ENCODE measurements at regions not wholly inside any gene's neighbourhood (a gene's known extent, or its start where the extent isn't known, plus 50 kb on each side); places are given as distances from the start of the nearest gene placed in this dataset.

DNA sequence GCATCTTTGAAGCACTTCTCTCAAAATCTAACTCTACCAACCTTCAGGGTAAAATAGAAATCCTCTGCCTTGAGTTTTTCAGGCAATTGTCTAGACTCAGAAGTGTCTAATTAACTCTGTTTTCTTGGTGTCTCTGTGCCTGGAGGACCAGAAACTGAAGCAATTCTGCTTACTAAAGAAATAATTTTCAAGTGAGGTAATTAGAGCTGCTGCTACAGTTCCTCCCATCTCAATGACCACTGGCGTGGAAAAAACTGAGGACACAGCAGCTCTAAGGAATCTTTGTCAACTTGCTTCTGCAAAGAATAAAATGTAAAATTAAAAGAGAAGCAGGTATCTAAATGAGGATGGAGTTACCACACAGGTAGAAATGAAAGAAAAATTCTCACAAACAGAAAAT is 785.0 kb downstream of the PRELID2 start:
- in situ Hi-C loops (cut with MboI; ENCODE audit: low sequenced_read_pairs): no loop called here
- no CpG with 5 or more reads among the region's 1 CpG for WGBS, 2 experiments (ENCODE audit: extremely low coverage in 2 of 2, insufficient read length in 1 of 2)

More for the DNA sequence above, 785.0 kb downstream of the PRELID2 start:
- Histone ChIP-seq H3K4me2 (ENCODE audit: low read depth, low read length) (no peak overlapping the region), H2BK20ac (ENCODE audit: low read depth, low read length) (no peak overlapping the region), H3K27ac (ENCODE audit: insufficient read depth, low read length) (no peak overlapping the region), H2AFZ (replicated peaks; ENCODE audit: low read length, poor library complexity) (no peak overlapping the region), H2BK120ac (ENCODE audit: low read depth, low read length) (no peak overlapping the region), H3K79me1 (ENCODE audit: low read depth in 1 of 2, low read length in 2 of 2) (no peaks in the 10 kb centered on the region), H2BK5ac (ENCODE audit: low read depth, low read length, poor library complexity, severe bottlenecking) (no peak overlapping the region), H3K4ac (ENCODE audit: low read depth, low read length) (no peak overlapping the region), H2BK15ac (ENCODE audit: low read depth, low read length) (no peak overlapping the region), H3K27me3 (ENCODE audit: control insufficient read depth, insufficient read depth, low read length) (no peaks in the 10 kb centered on the region), H3K4me3 (ENCODE audit: insufficient read depth, low read depth, low read length) (no peak overlapping the region), H3K4me1 (ENCODE audit: control insufficient read depth, insufficient read depth, low read length) (no peaks in the 10 kb centered on the region), H3K18ac (ENCODE audit: low read depth, low read length) (no peak overlapping the region), H3K23ac (ENCODE audit: low read depth, low read length) (no peak overlapping the region), H4K8ac (ENCODE audit: low read depth in 2 of 2, low read length in 2 of 2) (no peak overlapping the region), H2AK9ac (replicated peaks; ENCODE audit: low read depth, low read length, poor library complexity) (no peak overlapping the region), H3K9me3 (ENCODE audit: control insufficient read depth, insufficient read depth, low read length) (no peaks in the 10 kb centered on the region), H3K36me3 (ENCODE audit: control insufficient read depth, insufficient read depth, low read length) (no peaks in the 10 kb centered on the region), H3K56ac (ENCODE audit: extremely low read depth, insufficient read depth, low read length) (no peak overlapping the region), H4K20me1 (ENCODE audit: insufficient read depth, low read length) (no peaks in the 10 kb centered on the region), H2AK5ac (ENCODE audit: low read depth, low read length) (no peak overlapping the region), H4K5ac (ENCODE audit: low read depth, low read length) (no peak overlapping the region), H4K91ac (ENCODE audit: insufficient read depth, low read depth, low read length) (no peak overlapping the region), H3K9ac (ENCODE audit: low read depth, low read length) (no peak overlapping the region), H3K14ac (replicated peaks; ENCODE audit: low read depth, low read length) (no peak overlapping the region), H3K9me1 (ENCODE audit: insufficient read depth, low read length) (no peaks in the 10 kb centered on the region)
- ChIA-PET CTCF (no interaction called here), POLR2A (ENCODE audit: unreplicated experiment) (no interaction called here)
- no peak for ATAC-seq (ENCODE audit: low read depth)
- DNase-seq: no peak
- TF ChIP-seq CHD1 (IDR thresholded peaks at IDR 0.05; ENCODE audit: low read depth, low read length): no peak
- no peak for TF ChIP-seq FOS (IDR thresholded peaks at IDR 0.05; ENCODE audit: low read depth, low read length)
- TF ChIP-seq POLR2A (IDR thresholded peaks at IDR 0.05; ENCODE audit: low read depth, low read length): no peak
- TF ChIP-seq, protein P1, sequence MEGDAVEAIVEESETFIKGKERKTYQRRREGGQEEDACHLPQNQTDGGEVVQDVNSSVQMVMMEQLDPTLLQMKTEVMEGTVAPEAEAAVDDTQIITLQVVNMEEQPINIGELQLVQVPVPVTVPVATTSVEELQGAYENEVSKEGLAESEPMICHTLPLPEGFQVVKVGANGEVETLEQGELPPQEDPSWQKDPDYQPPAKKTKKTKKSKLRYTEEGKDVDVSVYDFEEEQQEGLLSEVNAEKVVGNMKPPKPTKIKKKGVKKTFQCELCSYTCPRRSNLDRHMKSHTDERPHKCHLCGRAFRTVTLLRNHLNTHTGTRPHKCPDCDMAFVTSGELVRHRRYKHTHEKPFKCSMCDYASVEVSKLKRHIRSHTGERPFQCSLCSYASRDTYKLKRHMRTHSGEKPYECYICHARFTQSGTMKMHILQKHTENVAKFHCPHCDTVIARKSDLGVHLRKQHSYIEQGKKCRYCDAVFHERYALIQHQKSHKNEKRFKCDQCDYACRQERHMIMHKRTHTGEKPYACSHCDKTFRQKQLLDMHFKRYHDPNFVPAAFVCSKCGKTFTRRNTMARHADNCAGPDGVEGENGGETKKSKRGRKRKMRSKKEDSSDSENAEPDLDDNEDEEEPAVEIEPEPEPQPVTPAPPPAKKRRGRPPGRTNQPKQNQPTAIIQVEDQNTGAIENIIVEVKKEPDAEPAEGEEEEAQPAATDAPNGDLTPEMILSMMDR (conservative IDR thresholded peaks at IDR 0.05; ENCODE audit: low read depth, low read length): no peak
- no peak for TF ChIP-seq BHLHE40 (IDR thresholded peaks at IDR 0.05; ENCODE audit: low read depth, low read length)
- TF ChIP-seq RCOR1 (IDR thresholded peaks at IDR 0.05; ENCODE audit: insufficient replicate concordance, low read length): no peak
- no peak for TF ChIP-seq MXI1 (IDR thresholded peaks at IDR 0.05; ENCODE audit: borderline replicate concordance, low read depth, low read length)
- no peak for TF ChIP-seq MAFK (IDR thresholded peaks at IDR 0.05; ENCODE audit: low read depth, low read length)
- no peak for TF ChIP-seq SMC3 (IDR thresholded peaks at IDR 0.05; ENCODE audit: low read depth, low read length)
- intact Hi-C loops (cut with micrococcal nuclease): no loop called here
- dilution Hi-C loops (cut with HindIII; ENCODE audit: low sequenced_read_pairs, unreplicated experiment): no loop called here
- no TSS peak for BruUV-seq (replicated peaks)

Data from IMR-90 (cell line).